ENCODE measurements at regions not wholly inside any gene's neighbourhood (a gene's known extent, or its start where the extent isn't known, plus 50 kb on each side); places are given as distances from the start of the nearest gene placed in this dataset.

DNA sequence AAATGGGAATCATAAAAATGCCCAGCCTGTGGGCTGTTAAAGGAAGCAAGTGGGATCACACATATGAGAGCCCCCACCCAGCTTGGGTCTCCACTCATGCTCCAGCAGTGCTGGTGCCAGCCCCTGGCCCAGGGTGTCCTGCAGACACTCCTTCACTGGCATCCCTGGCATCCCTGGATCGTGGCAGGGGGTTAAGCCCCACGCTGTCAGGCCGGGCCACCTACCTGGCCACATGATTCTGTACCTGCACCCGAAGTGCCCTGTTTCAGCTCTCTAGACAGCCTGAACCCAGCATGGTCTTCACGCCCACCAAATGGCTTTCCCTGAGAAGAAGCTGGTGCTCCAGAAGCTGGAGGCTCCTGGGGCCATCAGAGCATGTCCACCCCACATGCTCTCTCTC lies 137.4 kb downstream of the INHBB start:
- in situ Hi-C loops (cut with HindIII; ENCODE audit: low pct_unique_long_range_greater_than_20kb, low sequenced_read_pairs): no loop called here
- DNase-seq (ENCODE audit: low read depth): no peak

DNA sequence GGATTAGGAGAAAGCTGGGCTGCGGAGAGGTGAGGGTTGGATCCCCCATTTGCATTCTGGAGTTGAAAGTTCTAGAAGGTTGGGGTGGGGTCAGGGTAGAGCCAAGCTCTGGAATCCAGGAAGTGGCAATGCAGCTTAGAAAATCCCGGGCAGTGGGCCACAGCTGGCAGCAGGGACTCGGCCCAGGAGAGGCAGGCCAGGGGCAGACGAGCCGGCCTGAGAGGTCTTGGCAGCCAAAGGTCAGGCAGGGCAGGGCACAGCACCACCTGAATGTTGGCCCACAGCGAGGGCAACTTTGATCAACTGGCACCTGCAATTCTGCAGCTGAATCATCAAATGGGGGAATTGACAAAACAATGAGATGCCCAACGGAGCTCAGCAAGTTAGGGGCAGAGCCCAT lies 139.2 kb downstream of the INHBB start:
- in situ Hi-C loops (cut with HindIII; ENCODE audit: low pct_unique_long_range_greater_than_20kb, low sequenced_read_pairs): no loop called here
- no peak for DNase-seq (ENCODE audit: low read depth)

DNA sequence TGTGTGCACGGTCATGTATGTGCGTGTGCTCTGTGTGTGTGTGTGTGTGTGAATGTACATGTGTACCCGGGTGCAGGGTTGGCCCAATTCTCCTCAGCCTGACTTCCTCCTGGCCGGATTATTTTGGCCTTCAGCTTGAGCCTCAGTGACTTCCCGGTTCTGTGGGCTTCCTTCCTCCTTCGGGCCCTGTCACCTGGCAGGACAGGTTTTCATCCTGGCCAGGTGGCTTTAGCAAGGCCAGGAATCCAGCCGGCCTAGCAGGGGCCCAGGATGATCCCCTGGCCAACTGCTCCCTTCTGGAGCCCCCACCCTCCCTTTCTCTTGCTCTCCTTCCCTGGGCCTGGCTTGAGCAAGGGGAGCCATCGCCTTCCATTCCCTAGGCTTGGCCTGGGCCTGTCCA lies 140.5 kb downstream of the INHBB start:
- no peak for DNase-seq (ENCODE audit: low read depth)
- in situ Hi-C loops (cut with HindIII; ENCODE audit: low pct_unique_long_range_greater_than_20kb, low sequenced_read_pairs): no loop called here

DNA sequence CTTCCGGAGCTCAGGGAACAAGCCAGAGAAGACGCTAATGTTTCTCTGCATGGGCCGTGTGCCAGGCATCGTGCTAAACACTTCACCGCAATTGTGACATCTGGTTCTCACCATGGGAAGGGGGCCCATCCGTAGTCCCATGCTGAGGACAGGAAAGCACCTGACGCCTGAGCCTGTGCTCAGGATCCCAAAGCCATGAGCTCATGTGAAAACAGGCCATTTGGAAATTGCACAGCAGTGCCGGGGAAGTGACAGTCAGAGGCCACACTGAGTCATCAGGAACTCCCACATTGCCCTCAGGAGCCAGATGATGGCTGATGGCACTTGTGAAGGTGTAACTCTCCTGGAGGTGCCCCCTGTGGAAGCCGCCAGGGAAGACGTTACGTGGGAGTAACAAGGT lies 141.0 kb downstream of the INHBB start:
- peak; percentile 57 for DNase-seq (ENCODE audit: low read depth)
- in situ Hi-C loops (cut with HindIII; ENCODE audit: low pct_unique_long_range_greater_than_20kb, low sequenced_read_pairs): no loop called here

DNA sequence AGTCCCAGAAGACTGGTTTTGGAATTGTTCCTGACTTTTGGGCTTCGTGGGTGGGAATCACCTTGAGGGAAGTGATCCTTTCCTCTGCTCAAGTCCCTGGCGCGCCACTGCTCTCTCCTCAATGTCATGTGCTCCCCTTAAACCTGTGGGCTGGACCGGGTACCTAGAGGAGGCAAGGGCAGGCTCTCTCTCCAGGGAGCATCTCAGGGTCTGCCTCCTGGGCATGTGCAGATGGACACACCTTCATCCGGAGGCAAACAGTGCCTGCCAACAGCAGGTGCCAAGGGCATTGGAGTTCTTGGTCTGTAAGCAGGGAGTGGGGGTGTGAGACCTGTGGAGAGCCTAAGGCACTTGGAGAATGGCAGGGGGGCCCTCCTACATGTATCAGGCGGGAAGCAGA lies 142.6 kb downstream of the INHBB start:
- no peak for DNase-seq (ENCODE audit: low read depth)
- in situ Hi-C loops (cut with HindIII; ENCODE audit: low pct_unique_long_range_greater_than_20kb, low sequenced_read_pairs): no loop called here

DNA sequence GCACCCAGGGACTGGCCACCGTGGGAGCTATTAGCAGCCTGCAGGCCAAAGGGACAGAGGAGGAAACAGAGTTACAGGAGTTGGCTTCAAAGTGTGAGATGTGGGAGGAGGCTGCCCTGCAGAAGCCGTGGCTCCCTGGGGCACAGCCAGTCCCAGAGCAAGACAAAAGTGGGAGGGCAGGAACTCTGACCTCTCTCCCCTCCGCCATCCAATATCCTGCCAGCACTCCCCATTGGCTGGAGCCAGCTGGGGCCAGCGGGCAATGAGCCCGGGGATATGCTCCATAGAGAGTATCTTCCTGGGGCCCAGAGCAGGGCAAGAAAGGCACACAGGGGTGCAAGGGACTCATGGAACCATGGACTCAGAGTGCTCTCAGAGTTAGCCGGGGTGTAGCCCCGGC lies 143.1 kb downstream of the INHBB start:
- in situ Hi-C loops (cut with HindIII; ENCODE audit: low pct_unique_long_range_greater_than_20kb, low sequenced_read_pairs): no loop called here
- no peak for DNase-seq (ENCODE audit: low read depth)

DNA sequence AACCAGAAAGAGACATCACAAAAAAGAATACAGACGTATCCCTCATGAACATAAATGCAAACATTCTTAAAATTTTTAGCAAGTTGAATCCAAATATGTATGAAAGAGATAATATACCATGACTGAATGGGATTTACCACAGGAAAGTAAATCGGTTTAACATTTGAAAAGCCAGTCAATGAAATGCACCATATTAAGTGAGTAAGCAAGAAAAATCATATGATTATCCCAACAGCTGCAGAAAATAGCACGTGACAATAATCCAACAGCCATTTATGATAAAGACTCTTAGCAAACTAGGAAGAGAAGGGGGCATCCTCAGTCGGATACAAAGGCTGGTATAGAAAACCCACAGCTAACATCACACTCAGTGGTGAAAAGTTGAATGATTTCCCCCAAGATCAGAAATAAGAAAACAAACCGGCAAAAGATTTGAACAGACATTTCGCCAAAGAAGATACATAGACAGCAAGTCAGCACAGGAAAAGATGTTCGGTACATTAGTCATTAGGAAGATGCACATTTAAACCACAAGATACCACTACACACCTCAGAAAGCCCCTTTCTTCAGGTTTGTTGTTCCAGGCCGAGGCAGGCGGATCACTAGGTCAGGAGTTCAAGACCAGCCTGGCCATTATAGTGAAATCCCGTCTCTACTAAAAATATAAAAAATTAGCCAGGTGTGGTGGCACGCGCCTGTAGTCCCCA lies 144.3 kb downstream of the INHBB start:
- in situ Hi-C loops (cut with HindIII; ENCODE audit: low pct_unique_long_range_greater_than_20kb, low sequenced_read_pairs): no loop called here
- no peak for DNase-seq (ENCODE audit: low read depth)

DNA sequence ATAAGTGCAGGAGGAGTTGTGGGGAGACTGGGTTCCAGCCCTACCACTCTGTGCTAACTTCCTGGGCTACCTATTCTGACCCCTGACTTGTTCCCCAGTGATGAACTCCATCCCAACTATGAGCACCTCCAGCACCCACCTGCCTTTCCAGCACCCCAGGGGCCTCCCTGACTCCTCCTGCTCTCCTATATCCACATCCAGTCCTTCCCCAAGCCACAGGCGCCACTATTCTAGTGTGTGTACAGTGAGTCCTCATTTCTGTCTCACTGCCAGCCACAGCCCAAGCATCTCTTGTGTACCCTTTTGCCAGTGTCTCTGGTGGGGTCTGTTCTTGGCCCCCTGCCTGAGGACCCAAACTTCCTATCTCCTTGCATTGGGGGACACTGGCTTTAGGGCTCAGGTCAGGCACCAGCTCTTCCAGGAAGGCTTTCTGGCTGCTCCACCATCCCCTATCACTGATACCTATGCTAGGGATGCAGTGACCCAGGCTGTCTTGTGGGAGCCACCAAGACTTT lies 145.2 kb downstream of the INHBB start:
- in situ Hi-C loops (cut with HindIII; ENCODE audit: low pct_unique_long_range_greater_than_20kb, low sequenced_read_pairs): no loop called here
- DNase-seq (ENCODE audit: low read depth): no peak

DNA sequence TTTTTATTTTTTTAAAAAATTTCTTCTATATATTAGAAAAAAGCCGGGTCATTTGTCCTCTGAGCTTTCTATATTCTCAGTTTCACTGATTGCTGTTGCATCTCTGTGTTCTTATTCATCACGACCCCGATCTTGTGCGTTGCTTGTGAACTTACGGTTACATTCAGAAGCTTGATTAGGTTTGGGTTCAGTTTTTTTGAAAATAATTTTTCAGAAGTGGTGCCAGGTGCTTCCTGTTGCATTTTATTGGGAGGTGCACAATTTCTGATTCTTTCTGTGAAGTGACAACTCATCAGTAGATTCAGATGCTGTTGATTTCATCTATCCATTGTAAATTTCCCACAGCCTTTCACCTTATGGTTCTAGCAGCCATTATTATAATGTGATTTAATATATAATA lies 147.3 kb downstream of the INHBB start:
- no peak for DNase-seq (ENCODE audit: low read depth)
- in situ Hi-C loops (cut with HindIII; ENCODE audit: low pct_unique_long_range_greater_than_20kb, low sequenced_read_pairs): no loop called here

DNA sequence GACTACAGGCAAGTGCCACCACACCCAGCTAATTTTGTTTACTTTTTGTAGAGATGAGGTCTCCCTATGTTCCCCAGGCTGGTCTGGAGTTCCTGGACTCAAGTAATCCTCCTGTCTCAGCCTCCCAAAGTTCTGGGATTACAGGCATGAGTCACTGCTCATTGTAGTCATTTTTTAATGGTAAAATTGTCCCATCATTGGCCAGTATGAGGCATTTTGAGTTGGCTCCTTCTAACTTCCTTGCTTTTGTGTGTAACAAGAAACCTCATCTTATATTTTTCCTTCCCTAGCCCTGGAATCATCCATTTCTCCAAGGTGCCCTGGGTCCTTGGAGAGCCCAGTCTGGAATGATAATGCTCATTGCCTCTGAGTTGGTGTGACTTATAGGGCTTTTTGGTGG lies 148.5 kb downstream of the INHBB start:
- in situ Hi-C loops (cut with HindIII; ENCODE audit: low pct_unique_long_range_greater_than_20kb, low sequenced_read_pairs): no loop called here
- no peak for DNase-seq (ENCODE audit: low read depth)

DNA sequence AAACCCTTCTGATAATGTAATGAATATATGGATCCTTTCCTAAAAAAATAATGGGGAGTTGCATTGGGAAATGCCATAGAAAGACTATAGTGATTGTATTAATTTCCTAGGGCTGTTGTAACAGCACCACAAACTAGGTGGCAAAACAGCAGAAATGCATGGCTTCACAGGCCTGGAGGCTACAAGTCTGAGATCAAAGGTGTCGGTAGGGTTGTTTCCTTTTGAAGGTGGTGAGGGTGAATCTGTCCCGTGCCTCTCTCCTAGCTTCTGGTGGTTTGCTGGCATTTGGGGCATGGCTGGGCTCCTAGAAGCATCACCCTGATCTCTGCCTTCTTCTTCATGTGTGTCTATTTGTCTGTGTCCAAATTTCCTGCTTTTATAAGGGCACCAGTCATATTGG lies 149.7 kb downstream of the INHBB start:
- no peak for DNase-seq (ENCODE audit: low read depth)
- in situ Hi-C loops (cut with HindIII; ENCODE audit: low pct_unique_long_range_greater_than_20kb, low sequenced_read_pairs): no loop called here

DNA sequence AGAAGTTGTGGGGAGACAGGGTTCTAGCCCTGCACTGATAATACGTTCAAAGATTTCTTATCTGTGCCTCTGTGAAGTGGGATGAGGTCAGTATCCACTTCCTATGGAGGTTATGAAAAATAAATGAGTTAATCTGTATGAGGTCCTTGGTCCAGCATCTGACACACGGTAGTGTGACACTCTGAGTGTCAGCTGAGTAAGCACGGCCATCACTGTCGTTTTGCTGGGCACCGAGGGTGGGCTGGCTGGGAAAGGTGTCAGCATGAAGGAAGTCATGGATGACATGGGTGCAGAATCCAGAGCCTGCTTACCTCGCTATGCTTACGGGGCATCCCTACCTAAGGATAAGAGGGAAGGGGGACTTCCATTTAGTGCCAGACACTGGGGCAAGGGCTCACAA lies 150.3 kb downstream of the INHBB start:
- no peak for DNase-seq (ENCODE audit: low read depth)
- in situ Hi-C loops (cut with HindIII; ENCODE audit: low pct_unique_long_range_greater_than_20kb, low sequenced_read_pairs): no loop called here

DNA sequence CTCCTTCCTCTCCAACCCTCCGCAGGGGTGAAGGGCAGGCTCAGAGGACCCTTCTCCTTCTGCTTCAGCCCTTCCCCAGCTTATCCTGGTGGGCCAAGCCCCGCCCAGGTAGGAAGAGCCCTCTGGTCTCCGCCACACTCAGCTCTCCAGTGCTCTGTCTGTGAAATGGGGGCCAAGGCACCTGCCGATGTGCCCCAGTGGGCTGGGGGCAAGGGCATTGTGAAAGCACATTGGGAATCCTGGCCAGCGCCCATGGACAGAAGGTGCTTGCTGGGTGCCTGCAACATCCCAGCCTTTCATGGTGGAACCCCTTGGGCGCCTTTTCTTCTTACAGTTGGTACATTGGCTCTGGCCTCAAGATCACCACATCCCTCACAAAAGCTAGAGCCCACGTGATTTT lies 150.8 kb downstream of the INHBB start:
- in situ Hi-C loops (cut with HindIII; ENCODE audit: low pct_unique_long_range_greater_than_20kb, low sequenced_read_pairs): no loop called here
- no peak for DNase-seq (ENCODE audit: low read depth)

DNA sequence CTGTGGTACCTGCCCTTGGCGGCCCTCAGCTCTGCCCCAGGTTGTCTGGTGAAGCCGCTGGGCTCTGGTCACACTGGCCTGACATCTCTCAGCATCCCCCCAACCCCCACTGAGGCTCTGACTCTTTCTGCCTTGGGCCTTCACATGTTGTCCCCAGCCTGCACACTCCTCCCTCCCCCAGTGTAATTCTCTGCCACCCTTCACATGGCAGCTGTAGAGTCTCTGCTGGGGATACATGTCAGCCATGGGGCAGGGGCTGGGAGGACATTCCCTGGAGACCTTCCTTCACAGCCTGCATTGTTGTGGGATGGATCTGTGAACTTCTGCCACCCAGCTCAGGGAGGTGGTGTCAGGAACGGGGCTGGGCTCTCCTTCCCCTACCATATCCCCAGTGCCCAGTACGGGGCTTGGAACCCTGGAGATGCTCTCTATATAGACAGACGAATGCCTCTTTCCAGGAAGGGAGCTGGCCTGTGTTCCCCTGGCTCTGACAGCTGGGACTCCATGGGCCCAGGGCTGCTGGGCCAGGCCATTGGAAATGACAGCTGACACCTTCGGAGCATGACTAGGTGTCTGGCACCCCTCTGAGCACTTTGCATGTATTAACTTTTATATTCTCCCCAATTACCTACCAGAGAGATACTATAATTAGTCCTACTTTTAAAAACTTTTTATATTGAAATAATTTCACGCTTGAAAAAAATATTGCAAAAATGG lies 151.5 kb downstream of the INHBB start:
- DNase-seq (ENCODE audit: low read depth): no peak
- in situ Hi-C loops (cut with HindIII; ENCODE audit: low pct_unique_long_range_greater_than_20kb, low sequenced_read_pairs): no loop called here

DNA sequence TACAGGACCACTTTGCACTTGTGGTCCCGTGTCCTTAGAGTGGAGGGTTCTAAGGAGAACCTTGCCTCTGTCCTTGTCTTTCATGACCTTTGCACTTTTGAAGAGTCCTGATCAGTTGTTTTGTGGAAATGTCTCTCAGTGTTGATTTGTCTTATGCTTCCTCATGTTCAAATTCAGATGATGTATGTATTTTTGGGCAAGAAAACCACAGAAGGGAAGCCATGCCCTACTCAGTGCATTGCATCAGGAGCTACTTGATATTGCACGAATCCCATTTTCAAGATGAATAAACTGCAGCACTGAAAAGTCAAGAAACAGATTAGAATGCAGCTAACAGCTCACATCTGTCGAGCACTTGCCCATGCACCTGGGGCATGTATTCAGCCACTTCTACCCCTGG lies 152.2 kb downstream of the INHBB start:
- no peak for DNase-seq (ENCODE audit: low read depth)
- in situ Hi-C loops (cut with HindIII; ENCODE audit: low pct_unique_long_range_greater_than_20kb, low sequenced_read_pairs): no loop called here

DNA sequence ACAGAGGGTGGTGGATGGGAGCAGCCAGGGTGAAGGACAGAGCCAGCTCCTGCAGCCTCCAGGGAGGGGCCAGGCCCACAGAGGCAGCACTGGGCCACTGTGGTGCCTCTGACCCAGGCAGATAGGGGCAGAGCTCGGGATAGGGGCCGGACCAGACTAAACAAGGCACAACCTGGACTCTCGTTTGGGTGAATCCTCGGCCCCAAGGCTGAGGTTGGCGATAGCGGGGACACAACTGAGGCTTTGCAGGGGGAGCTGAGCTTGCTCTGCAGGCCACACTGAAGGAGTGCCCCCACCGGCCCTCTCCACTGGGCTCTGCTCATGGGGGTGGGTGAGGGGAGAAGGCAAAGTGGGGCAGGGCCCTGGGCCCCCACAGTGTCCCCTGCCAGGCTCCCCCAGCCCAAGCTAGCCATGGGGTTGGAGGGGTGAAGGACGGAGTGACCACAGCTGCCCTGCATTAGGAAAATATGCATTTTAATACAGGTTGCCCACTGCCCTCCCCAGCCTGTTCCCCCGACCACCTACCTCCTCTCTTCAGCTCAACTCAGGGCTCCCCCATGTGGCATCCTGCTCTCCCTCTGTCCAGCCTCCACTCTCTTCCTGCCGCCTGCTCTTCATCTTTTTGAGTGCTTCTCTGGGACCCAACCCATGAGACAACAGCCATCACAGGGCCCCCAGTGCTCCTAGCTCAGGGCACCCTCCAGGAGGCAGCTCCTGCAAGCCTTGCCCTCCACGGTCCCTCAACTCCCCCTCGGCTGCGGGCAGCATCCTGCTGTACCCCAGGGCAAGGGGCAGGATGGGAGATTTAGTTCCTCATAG lies 152.8 kb downstream of the INHBB start:
- no peak for DNase-seq (ENCODE audit: low read depth)
- in situ Hi-C loops (cut with HindIII; ENCODE audit: low pct_unique_long_range_greater_than_20kb, low sequenced_read_pairs): no loop called here

DNA sequence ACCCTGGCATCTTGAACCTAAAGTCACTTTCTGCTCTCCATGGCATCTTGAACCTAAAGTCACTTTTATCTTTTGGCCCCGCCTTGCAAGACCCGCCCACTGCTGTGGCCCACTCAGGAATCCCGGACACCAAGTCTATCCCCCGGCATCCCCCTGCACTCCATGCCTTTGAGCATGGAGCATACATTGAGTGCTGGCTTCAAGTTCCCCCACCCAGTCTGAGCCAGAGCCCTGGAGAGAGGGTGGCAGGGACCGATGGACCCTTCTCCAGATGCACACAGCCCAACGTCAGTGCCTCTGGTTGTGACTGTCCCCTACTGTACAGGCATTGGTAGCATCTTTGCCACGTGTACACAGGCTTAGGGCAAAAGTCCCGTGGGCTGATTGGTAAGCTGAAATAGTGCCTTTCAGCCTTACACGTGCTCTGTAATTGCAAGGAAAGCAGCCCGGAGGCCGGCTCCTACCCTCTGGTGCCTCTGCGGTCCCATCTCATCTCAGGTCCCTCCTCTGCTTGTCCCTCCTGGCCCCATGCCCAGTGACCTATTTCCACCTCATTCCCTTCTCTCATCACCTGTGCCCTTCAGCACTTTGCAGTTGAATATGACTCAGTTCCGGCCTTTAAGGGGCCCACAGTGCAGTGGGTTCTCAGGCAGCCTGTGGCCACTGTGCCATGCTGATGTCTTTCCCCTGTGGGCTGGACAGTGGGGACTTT lies 154.0 kb downstream of the INHBB start:
- in situ Hi-C loops (cut with HindIII; ENCODE audit: low pct_unique_long_range_greater_than_20kb, low sequenced_read_pairs): no loop called here
- no peak for DNase-seq (ENCODE audit: low read depth)

DNA sequence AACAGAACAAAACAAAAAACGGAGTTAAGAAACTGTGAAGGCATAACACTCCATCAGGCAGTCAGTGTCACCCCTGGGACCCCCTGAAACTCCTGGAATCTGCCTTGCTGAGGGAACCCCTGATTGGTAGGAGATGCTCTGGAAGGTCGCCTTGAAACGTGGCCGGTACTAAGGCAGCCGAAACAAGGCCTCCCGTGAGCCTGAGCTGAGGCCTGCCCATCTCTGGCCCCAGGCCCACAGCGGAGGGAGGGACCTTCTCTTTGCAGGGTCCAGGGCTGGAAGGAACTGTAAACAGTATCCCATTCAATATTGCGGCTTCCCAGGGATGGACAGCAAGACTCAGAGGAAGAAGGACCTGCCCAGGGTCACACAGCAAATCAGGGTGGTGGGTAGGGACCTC lies 155.7 kb downstream of the INHBB start:
- in situ Hi-C loops (cut with HindIII; ENCODE audit: low pct_unique_long_range_greater_than_20kb, low sequenced_read_pairs): no loop called here
- DNase-seq (ENCODE audit: low read depth): no peak

DNA sequence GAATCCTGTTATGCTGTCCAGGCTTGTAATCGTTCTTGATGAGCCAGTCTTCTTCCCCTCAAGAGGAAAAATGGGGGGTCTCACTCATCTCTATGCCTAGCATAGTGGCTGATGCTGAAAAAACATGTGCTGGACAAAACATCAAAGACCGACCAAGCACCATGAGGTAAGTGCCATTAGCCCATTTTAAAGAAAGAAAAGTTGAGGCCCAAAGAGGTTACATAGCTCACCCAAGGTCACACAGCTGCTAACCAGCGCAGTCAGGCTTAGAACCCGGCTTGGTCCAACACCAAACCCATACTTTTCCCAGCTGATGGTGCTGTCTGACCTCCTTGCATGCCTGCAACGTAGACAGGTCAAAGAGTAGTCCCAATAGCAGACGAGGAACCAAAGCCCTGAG lies 156.4 kb downstream of the INHBB start:
- in situ Hi-C loops (cut with HindIII; ENCODE audit: low pct_unique_long_range_greater_than_20kb, low sequenced_read_pairs): no loop called here
- DNase-seq (ENCODE audit: low read depth): no peak

Measured in Caki2 (cell line).